GM18511 (cell line): ENCODE measurements at regions not wholly inside any gene's neighbourhood (a gene's known extent, or its start where the extent isn't known, plus 50 kb on each side); places are given as distances from the start of the nearest gene placed in this dataset.
"Not testable (repeated sequence)": the region's sequence is repeated elsewhere in the genome, so short reads cannot be mapped to it uniquely, and the experiment has no call there.

Source experiments
- ATAC-seq: cut with Tn5 transposase; IDR thresholded peaks from one replicate; pipeline ENCODE4 v1.9.1; 2021; ENCODE audit warnings: mild to moderate bottlenecking, moderate library complexity; ENCODE audit not compliant: unreplicated experiment

DNA sequence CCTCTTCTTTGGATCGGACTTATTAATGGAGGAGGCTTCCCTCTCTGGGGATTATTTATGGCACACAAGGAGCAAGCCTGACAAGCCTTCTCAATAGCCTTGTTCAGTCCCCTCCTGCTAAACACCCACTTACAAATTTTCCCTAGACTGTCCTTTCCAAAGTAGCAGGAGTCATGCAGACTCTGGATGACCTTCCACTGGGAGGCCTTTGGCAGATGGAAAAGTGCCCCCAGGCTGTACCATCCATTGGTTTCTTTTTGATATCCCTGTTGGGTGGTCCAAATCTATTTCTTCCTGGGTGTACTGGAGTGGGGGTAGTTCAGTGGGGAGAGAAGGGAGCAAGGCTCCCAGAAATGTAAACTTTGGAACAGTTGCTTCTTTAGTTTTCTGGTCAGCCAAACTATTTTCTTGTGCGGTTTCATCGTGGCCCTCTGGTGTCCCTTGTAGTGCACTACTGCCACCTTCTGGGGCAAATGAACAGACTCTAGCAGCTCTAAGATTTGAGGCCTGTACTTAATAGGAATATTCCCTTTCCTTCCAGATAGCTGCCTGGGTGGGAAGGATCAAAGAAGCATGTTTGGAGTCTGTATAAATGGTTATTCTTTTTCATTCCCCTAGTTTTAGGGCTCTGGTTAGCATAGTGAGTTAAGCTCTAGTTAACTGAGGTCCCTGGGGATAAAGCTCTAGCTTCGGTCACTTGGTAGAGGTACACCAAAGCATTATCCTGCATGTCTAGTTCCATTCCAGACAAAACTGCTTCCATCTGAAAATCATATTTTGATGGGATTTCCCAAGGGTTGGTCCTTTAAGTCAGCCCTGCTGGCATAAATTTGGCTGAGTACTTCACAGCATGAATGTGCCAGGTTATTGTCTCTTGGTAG is 409.5 kb downstream of the SLC6A15 start:
- peak; percentile 72 for ATAC-seq

DNA sequence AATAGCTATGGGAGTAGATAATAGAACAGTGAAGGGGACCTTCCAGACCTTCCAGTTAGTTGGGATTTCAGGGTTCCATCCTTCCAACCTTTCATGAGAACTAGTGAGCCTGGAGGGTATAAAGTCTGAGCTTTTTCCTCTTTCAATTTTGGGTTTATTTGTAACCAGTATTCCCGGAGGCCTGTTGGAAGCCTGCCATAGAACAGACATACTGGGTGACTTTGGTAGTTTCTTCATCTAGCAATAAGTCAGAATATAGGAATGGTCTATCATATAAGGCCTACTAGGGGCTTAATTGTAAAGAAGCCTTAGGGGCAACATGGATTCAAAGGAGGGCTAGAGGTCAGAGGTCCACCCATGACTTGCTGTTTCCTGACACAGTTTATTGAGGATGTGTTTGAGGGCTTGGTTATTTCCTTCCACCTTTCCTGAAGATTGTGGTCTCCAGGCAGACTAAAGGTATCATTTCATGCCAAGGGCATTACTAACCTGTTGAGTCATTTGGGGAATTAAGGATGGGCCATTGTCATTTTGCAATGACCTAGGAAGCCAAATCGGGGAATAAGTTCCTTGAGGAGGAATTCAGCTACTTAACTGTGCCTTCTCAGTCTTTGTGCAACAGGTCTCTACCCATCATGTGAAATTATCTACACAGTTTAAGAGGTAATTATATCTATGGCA is 410.3 kb downstream of the SLC6A15 start:
- ATAC-seq: no peak

- no peak for ATAC-seq
These were observed 414.8 kb downstream of the SLC6A15 start for GRCh38 chr12:84497819-84498218.

DNA sequence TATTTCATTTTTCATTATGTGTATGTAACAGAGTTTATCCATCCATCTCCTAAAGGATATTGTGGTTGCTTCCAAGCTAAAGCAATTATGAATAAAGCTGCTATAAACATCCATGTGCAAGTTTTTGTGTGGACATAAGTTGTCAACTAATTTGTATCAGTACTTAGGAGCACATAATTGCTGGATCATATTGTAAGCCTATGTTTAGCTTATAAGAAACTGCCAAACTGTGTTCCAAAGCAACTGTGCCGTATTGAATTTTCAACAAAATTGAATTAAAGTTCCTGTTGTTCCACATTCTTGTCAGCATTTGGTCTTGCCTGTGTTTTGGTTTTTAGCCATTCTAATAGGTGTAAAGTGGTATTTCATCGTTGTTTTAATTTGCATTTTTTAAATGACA is 416.9 kb downstream of the SLC6A15 start:
- no peak for ATAC-seq

DNA sequence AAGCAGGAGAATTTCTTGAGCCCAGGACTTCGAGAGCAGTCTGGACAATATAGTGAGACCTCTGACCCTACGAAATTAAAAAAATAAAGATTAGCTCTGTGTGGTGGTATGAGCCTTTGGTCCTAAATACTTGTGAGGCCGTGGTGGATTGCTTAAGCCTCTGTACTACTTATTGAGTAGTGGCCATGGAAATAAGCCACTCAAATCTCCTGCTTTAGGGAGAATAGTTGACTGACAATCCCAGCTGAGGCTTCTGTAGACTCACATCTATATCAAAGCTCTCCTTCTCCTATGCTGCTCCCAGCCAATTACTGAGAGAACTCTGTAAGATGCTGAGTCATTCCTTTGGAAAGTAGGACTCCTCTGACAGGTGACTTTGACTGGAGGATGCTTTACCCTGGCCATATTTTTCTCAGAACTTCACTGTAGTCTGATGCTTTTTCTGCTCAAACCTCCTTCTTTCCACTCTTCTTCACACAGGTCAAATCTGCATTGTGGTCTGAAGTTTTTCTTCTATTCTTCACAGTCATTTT is 420.2 kb downstream of the SLC6A15 start:
- ATAC-seq: no peak

DNA sequence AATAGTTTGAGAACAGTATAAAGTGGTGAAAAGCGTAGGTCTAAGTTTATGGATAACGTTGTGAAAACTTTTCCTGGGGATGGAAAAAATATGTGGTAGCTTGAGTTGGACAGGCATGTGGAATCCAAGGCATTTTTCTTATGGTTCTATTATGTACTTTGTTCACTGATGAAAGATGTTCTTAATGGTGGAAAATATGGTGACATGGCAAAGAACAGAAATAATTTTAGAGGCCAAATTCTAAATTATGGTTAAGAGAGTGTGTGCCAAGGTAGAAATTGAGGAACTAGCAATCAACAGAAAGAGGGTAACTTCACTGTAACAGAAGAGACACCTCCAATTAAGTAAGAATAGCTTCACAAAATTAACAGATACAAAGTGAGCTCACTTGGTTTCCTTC is 427.8 kb downstream of the SLC6A15 start:
- no peak for ATAC-seq

- ATAC-seq: no peak
These were observed 431.8 kb downstream of the SLC6A15 start for GRCh38 chr12:84480803-84481202.

DNA sequence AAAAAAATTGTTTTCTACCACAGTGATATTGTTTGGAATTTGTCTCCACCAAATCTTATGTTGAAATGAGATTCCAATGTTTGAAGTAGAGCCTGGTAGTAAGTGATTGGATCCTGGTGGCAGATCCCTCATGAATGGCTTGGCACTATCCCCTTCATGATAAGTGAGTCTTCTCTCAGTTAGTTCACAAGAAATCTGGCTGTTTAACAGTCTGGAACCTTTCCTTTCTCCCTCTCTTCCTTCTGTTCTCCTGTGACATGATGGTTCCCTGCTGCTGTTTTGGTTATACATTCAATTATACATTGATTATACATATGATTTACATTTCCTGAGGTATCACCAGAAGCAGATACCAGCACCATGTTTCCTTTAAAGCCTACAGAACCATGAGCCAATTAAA is 442.2 kb downstream of the SLC6A15 start:
- ATAC-seq: no peak

DNA sequence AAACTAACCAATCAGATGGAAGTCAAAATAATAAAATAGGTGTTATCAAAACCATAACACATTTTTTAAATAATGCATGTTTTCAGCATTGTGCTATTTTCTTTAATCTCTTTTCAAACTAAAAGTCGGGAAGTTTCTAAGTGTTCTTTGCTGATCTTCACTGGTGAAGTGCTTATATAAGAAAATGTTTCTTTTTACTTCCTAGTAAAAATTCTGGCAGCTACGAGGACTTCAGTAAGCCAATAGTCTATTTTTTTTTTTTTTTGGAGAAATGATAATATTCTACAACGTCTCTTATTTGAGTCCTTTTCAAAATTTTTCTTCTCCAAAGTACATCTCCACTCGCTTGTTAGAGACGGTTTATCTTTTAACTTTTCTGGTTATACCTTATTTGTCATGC is 448.0 kb downstream of the SLC6A15 start:
- no peak for ATAC-seq

DNA sequence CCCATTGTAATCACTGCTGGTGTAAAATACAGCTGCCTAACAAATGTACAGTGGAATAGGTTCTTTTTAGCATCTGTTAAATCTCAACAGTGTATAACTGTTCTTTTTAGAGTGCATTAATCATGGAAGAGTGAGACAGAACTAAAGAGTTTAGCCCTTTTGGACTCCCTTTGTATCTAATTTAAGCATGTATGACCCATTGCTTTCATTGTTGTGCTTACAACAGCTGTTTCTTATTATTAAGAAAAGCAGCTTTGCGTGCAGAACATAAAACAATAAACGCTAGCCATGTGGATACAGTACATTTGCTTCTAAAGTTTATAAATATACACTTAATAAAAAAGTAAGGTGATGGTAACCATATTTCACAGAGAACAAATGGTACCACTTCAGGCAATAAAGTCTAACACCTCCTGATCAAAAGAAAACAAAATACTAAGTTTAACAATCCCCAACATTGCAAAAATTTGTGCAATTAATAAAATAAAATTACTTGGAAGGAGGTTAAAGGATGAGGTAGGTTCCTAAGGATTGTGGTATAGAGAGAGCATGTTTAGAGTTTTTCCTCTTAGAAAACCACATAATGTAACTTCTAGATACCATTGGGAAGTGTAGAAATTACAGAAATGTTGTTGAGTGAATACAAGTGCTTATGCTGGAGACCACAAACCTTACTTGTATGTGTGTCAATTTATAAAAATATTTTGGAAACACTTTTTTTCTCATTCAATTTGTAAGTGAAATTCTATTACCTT is 448.7 kb downstream of the SLC6A15 start:
- ATAC-seq: no peak

DNA sequence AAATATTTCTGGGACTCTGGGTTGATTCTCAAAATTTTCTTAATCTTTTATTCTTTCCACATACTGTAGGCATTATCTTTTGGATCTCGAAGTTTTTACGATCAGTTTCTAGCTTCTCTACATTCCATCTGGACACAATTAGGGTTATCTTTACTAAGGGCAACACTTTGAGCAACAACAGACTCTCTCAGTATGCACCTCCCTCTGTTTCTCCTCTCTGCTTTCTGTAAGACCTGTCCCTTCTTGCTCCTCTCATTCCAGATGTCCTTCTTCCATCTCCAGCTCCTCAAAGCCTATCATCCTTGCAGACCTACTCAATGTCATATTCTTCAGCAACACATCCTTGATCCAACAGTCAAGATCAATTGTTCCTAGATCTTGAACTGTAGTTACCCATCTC is 457.0 kb downstream of the SLC6A15 start:
- ATAC-seq: no peak

GRCh38 chr12:84446478-84446877 is 466.1 kb downstream of the SLC6A15 start:
- not testable (repeated sequence) for ATAC-seq

GRCh38 chr12:84436134-84436533 is 476.5 kb downstream of the SLC6A15 start:
- no peak for ATAC-seq

DNA sequence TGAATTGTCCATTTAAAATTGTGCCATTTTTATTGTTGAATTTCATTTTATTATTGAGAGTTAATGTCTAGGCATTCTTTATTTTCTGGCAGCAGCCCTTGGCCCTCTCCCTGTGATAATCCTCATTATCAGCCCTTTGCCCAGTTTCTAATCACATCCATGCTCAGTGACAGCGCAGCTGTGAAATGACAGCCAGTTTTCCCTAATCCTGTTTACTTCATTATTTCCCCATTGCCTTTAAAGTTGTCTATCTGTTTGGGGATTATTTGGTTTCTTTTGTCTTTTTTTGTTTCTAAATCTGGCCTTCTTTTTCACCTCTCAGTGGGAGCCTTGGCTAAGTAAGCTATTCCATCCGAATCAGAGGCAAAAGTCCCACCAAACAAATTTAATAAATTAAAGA is 476.9 kb downstream of the SLC6A15 start:
- no peak for ATAC-seq

- no peak for ATAC-seq
These were observed 490.3 kb downstream of the SLC6A15 start for GRCh38 chr12:84422340-84422739.

DNA sequence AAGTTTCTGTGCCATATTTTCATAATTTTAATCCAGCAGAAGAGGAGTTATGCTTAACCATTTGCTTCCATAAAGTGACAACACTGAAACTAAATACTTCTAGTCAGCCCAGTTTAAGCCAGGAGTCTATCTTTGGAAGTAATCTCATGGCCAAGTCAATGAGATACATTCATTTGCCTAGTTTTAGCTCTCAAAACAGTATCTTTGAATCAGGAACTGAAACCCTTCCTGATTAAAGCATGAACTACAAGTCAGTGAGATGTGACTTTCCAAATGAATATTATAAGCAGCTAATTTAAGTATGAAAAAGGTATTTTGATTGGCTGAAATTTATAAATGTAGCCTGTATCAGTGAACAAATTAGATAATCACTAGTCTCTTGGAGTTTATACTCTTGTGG is 491.5 kb downstream of the SLC6A15 start:
- peak; percentile 69 for ATAC-seq

DNA sequence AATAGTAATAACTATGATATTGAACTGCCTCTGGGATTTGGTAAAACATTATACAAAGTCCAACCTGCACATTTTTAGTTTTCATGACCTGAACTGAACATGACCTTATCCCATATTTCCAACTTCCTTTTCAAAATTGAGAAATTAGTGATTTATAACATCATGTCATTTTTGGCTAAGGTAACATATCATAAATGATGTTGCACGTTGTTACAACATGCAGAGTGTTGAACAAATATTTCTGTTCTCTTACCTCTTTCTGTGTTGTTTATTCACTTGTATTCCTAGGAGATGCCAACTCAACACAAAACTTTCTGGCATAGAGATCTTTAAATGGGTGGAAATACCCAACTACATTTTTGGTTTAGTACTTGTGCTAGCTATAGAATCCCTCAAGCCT is 496.0 kb downstream of the SLC6A15 start:
- no peak for ATAC-seq

DNA sequence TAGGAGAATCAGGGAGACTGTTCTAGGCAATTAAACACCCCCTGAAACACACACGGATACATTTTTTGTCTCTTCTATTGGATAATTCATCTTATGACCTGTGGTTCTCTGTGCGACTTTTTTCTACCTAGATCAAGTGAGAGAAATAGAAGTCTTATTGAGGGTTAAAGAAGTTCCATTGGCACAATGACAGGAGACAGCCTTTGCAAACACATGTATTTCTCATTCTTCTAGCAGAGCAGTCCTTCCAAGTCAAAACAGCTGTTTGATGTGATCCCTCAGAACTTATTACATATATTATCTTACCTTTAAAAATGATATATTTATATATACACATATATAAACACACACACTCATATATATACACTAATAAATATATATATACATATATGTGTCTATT is 496.7 kb downstream of the SLC6A15 start:
- no peak for ATAC-seq

GRCh38 chr12:84413656-84414055 is 498.9 kb downstream of the SLC6A15 start:
- no peak for ATAC-seq

GRCh38 chr12:84412226-84412625 is 500.4 kb downstream of the SLC6A15 start:
- ATAC-seq: no peak

DNA sequence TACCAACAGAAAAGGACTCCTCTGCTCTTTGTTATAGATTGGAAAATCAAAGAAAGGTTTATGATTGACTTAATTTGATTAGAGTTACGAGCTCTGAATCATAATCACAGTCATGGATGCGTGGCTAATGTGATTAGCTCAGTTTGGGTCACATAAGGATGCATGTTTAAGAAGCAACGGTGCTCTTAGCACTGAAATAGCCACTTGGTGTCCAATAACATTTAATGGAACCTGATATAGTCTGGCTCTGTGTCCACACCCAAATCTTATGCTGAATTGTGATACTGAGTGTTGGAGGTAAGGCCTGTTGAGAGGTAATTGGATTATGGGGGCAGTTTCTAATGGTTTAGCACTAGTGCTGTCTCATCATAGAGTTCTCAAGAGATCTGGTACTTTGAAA is 501.6 kb downstream of the SLC6A15 start:
- ATAC-seq: no peak
